Neural crest cell (in vitro differentiated cells): ENCODE measurements at regions not wholly inside any gene's neighbourhood (a gene's known extent, or its start where the extent isn't known, plus 50 kb on each side); places are given as distances from the start of the nearest gene placed in this dataset.
A peak's percentile ranks its signal among the peaks of the same experiment; 100 is the strongest.
"Not testable (repeated sequence)": the region's sequence is repeated elsewhere in the genome, so short reads cannot be mapped to it uniquely, and the experiment has no call there.

Source experiments
- DNase-seq: peaks from one replicate; pipeline ENCODE4 v3.0.0; 2021; ENCODE audit warnings: low read depth, mixed read lengths, low spot score
- H3K27ac Mint-ChIP-seq: one replicate; pipeline ENCODE4 v1.8.0; 2021; ENCODE audit warnings: mild to moderate bottlenecking, mixed read lengths; ENCODE audit not compliant: unreplicated experiment
- H3K27me3 Mint-ChIP-seq: 2 replicates; pipeline ENCODE4 v1.8.0; 2021; ENCODE audit warnings: low read depth, mild to moderate bottlenecking, mixed read lengths
- H3K36me3 Mint-ChIP-seq: 2 replicates; pipeline ENCODE4 v1.8.0; 2021; ENCODE audit warnings: low read depth, mild to moderate bottlenecking, mixed read lengths
- H3K4me1 Mint-ChIP-seq: 2 replicates; pipeline ENCODE4 v1.8.0; 2021; ENCODE audit warnings: mixed read lengths
- H3K4me3 Mint-ChIP-seq: one replicate; pipeline ENCODE4 v1.8.0; 2021; ENCODE audit warnings: mild to moderate bottlenecking, mixed read lengths
- H3K9me3 Mint-ChIP-seq: 2 replicates; pipeline ENCODE4 v1.8.0; 2021; ENCODE audit warnings: mixed read lengths
- CTCF ChIP-seq: fragments of 200-600 bp; sonication (generic); conservative IDR thresholded peaks from 2 replicates; pipeline ENCODE4 v1.5.0; 2021; ENCODE audit warnings: antibody characterized with exemption, mild to moderate bottlenecking

GRCh38 chr3:125684199-125684598 lies 88.9 kb upstream of the OSBPL11 start:
- Mint-ChIP-seq H3K4me1 (no peaks in the 10 kb centered on the region), H3K36me3 (no peaks in the 10 kb centered on the region), H3K27ac (no peak overlapping the region), H3K9me3 (no peaks in the 10 kb centered on the region), H3K4me3 (no peak overlapping the region), H3K27me3 (no peaks in the 10 kb centered on the region)
- peak; percentile 40 for DNase-seq
- peak; percentile 52 for TF ChIP-seq CTCF

GRCh38 chr3:125685741-125686140 lies 90.4 kb upstream of the OSBPL11 start:
- H3K4me1 Mint-ChIP-seq, DNase-seq, H3K36me3 Mint-ChIP-seq, H3K27ac Mint-ChIP-seq, H3K9me3 Mint-ChIP-seq, H3K27me3 Mint-ChIP-seq, H3K4me3 Mint-ChIP-seq: not testable (repeated sequence)

- no peak overlapping the region for H3K4me3 Mint-ChIP-seq
- TF ChIP-seq CTCF, result no peak
- H3K27me3 Mint-ChIP-seq, result no peaks in the 10 kb centered on the region
- H3K27ac Mint-ChIP-seq, result no peak overlapping the region
- no peaks in the 10 kb centered on the region for H3K4me1 Mint-ChIP-seq
- no peak for DNase-seq
- H3K36me3 Mint-ChIP-seq, result no peaks in the 10 kb centered on the region
- peaks cover 8% of the 10 kb centered on the region for H3K9me3 Mint-ChIP-seq
These were observed 97.1 kb upstream of the OSBPL11 start for GRCh38 chr3:125692361-125692760.

GRCh38 chr3:125693887-125694286 lies 98.6 kb upstream of the OSBPL11 start:
- H3K4me1 Mint-ChIP-seq, result no peaks in the 10 kb centered on the region
- TF ChIP-seq CTCF, result no peak

GRCh38 chr3:125694761-125695294 lies 99.5 kb upstream of the OSBPL11 start:
- Mint-ChIP-seq H3K27me3 (no peaks in the 10 kb centered on the region), H3K36me3 (no peaks in the 10 kb centered on the region), H3K27ac (no peak overlapping the region), H3K9me3 (peaks cover 8% of the 10 kb centered on the region), H3K4me1 (no peaks in the 10 kb centered on the region), H3K4me3 (no peak overlapping the region)
- DNase-seq, result no peak
- no peak for TF ChIP-seq CTCF

More at GRCh38 chr3:125693887-125694286, 98.6 kb upstream of the OSBPL11 start:
- Mint-ChIP-seq H3K36me3 (no peaks in the 10 kb centered on the region), H3K27ac (no peak overlapping the region), H3K4me3 (no peak overlapping the region), H3K27me3 (no peaks in the 10 kb centered on the region), H3K9me3 (peaks cover 8% of the 10 kb centered on the region)
- DNase-seq, result no peak

- no peaks in the 10 kb centered on the region for H3K4me1 Mint-ChIP-seq
- H3K36me3 Mint-ChIP-seq, result no peaks in the 10 kb centered on the region
- no peak for DNase-seq
- no peak overlapping the region for H3K4me3 Mint-ChIP-seq
- H3K27ac Mint-ChIP-seq, result no peak overlapping the region
- no peaks in the 10 kb centered on the region for H3K27me3 Mint-ChIP-seq
- no peak for TF ChIP-seq CTCF
- peaks cover 8% of the 10 kb centered on the region for H3K9me3 Mint-ChIP-seq
These were observed 100.4 kb upstream of the OSBPL11 start for GRCh38 chr3:125695688-125696087.

GRCh38 chr3:125697126-125697525 lies 101.8 kb upstream of the OSBPL11 start:
- not testable (repeated sequence) for H3K27ac Mint-ChIP-seq, H3K4me3 Mint-ChIP-seq, DNase-seq, H3K4me1 Mint-ChIP-seq, H3K27me3 Mint-ChIP-seq, H3K36me3 Mint-ChIP-seq, H3K9me3 Mint-ChIP-seq

- H3K4me1 Mint-ChIP-seq, H3K27ac Mint-ChIP-seq, H3K27me3 Mint-ChIP-seq, DNase-seq, H3K36me3 Mint-ChIP-seq, H3K4me3 Mint-ChIP-seq, H3K9me3 Mint-ChIP-seq: not testable (repeated sequence)
These were observed 102.8 kb upstream of the OSBPL11 start for GRCh38 chr3:125697979-125698640.
